ENCODE measurements at regions not wholly inside any gene's neighbourhood (a gene's known extent, or its start where the extent isn't known, plus 50 kb on each side); places are given as distances from the start of the nearest gene placed in this dataset.

GRCh38 chr5:56479696-56480077 is 246.6 kb upstream of the ANKRD55 start:
- no peak for DNase-seq

- DNase-seq, result no peak
Observed at GRCh38 chr5:56479126-56479525, 246.0 kb upstream of the ANKRD55 start.

- DNase-seq, result no peak
Observed at GRCh38 chr5:56478062-56478461, 244.9 kb upstream of the ANKRD55 start.

GRCh38 chr5:56476487-56476856 is 243.3 kb upstream of the ANKRD55 start:
- no peak for DNase-seq

GRCh38 chr5:56475689-56476486 is 242.8 kb upstream of the ANKRD55 start:
- no peak for DNase-seq

GRCh38 chr5:56471707-56472106 is 238.6 kb upstream of the ANKRD55 start:
- no peak for DNase-seq

GRCh38 chr5:56470007-56470406 is 236.9 kb upstream of the ANKRD55 start:
- no peak for DNase-seq

GRCh38 chr5:56468277-56468676 is 235.1 kb upstream of the ANKRD55 start:
- no peak for DNase-seq

- DNase-seq, result no peak
Observed at GRCh38 chr5:56467176-56467717, 234.1 kb upstream of the ANKRD55 start.

GRCh38 chr5:56466136-56466816 is 233.1 kb upstream of the ANKRD55 start:
- DNase-seq, result no peak

- no peak for DNase-seq
Observed at GRCh38 chr5:56465769-56466135, 232.6 kb upstream of the ANKRD55 start.

- no peak for DNase-seq
Observed at GRCh38 chr5:56464935-56465768, 232.0 kb upstream of the ANKRD55 start.

- DNase-seq, result no peak
Observed at GRCh38 chr5:56463944-56464571, 230.9 kb upstream of the ANKRD55 start.

GRCh38 chr5:56461584-56461983 is 228.5 kb upstream of the ANKRD55 start:
- no peak for DNase-seq

GRCh38 chr5:56460681-56461191 is 227.6 kb upstream of the ANKRD55 start:
- DNase-seq, result no peak

- no peak for DNase-seq
Observed at GRCh38 chr5:56460195-56460546, 227.0 kb upstream of the ANKRD55 start.

GRCh38 chr5:56459394-56460194 is 226.5 kb upstream of the ANKRD55 start:
- no peak for DNase-seq

GRCh38 chr5:56457887-56458812 is 225.0 kb upstream of the ANKRD55 start:
- no peak for DNase-seq

GRCh38 chr5:56456002-56456401 is 222.9 kb upstream of the ANKRD55 start:
- DNase-seq, result no peak

GRCh38 chr5:56455417-56455816 is 222.3 kb upstream of the ANKRD55 start:
- DNase-seq, result no peak

Data from NCI-H510A treated with DMSO at 0.1 percent for 48 hours (cell line).